ENCODE measurements at regions not wholly inside any gene's neighbourhood (a gene's known extent, or its start where the extent isn't known, plus 50 kb on each side); places are given as distances from the start of the nearest gene placed in this dataset.

DNA sequence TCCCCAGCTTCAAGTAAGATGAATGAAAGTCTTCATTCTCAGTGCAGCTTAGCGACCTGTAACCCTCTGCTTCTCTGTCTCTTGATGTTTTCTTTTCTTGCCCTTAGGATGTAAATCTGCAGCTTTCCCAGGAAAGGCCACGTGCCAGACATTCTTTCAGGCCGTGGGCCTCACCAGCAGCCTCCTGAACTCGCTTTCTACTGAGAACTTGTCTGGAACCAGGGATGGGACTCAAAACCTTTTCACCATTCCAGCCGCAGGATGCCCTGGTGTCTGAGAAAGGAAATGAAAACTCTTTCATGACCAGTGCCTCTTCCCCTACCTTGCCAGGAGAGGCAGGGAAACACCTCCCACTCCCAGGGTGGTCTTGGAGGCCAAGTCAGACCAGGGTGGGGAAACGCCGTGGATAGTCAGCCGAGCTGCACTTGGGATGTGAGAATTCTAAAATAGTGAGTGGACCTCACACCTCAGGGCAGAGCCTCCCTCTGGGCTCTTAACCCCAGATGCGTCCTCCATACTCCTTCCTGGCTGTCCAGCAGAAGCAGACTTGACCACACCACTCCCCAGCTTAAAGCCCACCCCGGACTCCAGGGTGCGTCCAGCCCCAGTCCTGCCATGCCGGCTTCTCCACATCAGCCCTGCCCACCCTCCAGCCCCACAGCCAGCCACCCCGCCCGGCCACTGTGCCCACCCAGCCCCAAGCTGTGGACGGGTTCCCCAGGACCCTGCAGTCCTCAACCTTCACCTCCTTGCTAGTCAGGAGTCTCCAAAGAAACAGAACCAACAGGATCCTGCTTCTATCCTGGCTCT, 115.5 kb downstream of the TWIST2 start:
- no peak for DNase-seq

- DNase-seq = no peak
Observed at GRCh38 chr2:238963971-238964328, 116.1 kb downstream of the TWIST2 start.

DNA sequence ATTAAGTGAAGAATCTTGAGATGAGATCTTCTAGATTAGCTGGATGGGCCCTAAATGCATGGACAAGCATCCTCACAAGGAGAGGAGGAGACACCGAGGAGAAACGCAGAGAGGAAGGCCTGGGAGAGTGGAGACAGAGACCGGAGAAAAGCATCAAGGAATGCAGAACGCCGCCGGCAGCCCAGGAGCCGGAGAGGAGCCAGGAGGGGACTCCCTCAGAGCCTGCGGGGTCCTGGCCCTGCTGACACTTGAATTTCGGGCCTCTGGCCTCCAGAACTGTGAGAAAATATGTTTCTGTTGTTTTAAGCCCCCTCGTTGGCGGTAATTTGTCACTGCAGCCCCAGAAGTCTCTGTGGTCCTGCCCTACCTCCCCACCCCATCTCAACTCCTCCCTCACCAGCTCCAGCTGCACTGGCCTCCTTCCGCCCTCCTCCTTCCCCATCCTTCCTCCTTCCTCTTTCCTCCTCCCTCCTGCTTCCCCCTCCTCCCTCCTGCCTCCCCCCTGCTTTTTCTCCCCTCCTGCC, 116.7 kb downstream of the TWIST2 start:
- no peak for DNase-seq

GRCh38 chr2:238965371-238966071, 117.6 kb downstream of the TWIST2 start:
- no peak for DNase-seq

GRCh38 chr2:238966072-238966937, 118.4 kb downstream of the TWIST2 start:
- no peak for DNase-seq

- no peak for DNase-seq
Observed at GRCh38 chr2:238967031-238967977, 119.4 kb downstream of the TWIST2 start.

DNA sequence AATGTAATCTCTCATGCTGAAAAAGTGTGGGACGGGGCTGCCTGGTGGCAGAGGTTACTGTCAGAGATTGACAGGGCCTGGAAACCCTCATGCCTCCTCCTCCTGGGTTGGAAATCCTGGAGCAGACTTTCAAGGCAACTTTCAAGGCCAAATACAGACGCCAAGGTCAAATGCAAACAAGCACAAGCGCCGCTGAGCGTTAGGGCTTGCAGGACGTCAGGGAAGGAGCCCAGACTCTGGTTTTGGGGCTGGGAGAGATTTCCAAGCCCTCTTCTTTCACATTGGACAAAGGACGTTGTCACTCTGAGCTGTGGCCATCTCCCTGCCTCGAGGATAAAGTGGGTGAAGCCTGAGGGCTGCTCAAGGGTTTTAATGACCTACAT, 120.1 kb downstream of the TWIST2 start:
- no peak for DNase-seq

DNA sequence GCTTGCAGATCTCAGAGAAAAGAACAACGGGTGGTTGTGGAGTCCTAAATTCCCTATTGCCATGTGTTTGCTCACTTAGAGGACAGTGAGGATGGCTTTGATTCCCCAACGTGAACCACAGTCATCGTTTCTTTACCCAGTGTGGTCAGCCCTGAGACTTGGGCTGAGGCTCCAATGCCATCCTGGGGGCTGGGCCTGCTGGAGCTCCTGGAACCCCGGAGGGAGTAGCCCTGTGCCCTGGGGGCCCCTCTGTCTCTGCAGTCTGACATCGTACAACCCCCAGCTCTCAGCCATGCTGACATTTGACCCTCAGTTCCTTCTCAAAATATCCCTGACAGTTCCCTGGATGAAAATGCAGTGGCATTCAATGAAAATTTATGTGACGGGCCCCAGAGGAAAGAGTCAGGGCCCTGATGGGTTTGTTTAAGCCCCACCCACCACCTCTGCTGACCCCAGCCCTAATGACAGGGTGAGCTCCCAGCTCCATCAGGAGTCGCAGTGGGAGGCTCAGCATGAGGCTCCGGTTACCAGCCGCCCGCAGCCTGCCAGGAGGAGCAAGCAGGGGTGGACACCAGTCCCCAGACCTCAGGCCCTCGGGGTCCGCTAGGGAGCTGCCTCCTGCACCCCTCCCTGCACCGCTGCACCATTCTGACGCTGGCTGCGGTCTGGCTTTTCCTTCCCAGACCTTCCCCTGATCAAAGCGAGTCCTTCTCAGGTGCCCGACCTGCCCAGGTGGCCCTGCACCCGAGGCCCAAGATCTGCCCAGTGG, 120.9 kb downstream of the TWIST2 start:
- no peak for DNase-seq

- DNase-seq = no peak
Observed at GRCh38 chr2:238969857-238970256, 122.0 kb downstream of the TWIST2 start.

DNA sequence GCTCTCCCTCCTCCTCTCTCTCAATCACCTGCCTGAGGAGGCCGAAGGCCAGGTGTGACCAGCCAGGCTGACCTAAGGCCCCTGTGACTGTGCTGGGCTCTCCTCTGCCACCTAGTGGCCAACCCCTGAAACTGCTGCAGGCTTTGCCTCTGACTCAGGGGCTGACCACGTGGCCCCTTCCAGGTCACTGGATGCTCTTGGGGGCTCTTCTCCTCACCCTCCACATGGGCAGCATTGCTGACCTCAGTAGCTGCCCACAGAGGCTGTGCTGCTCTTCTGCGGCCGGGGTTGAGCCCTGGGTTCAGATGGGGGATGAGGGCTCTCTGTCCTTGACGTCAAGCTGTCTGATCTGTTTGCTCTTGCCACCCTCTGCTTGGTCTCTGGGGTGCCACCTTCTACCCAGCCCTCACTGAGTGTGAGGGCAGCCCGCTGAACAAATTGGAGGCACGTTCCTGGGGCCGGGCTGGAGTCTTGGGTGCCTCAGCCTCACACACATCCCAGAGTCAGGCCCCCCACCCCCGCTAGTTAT, 122.7 kb downstream of the TWIST2 start:
- peak in 8 of 14 donors; percentile 10 to 54 (median 34) for DNase-seq

DNA sequence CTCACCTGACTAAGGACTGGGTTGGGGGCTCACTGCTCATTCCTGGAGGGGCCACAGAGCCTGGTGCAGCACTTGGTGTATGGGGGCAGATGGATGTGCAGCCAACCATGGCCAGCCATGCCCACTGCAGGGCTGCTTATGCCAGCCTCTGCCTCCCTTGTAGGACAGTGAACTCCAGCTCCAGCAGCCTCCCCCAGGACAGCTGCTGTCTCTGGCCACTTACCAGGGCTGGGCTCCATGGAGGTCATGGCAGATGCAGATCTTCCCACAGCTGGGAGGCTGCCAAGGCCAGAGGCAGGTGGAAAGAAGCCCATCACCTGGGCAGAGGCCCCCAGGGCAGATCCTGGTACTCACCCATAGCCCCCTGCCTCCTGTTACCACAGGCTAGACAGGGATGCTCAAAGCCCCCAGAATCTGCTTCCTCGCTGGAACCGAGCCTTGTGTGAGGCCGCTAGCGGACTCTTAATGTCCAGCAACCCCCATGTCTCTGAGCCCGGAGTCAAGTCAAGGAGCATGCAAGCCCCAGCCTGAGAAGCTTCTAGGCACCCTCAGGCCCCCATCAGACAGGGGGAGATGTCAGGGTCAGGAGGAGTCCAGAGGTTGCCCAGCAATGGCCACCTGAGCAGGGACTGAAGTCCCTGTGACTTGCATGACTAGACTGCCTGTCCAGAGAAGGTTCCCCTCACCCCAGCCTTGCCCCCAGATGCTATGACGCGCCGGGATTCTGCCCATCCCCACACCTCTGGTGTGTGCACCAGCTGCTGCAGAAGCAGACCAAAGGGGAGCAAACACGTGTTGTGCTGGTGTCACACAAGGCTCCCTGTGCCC, 123.6 kb downstream of the TWIST2 start:
- no peak for DNase-seq

DNA sequence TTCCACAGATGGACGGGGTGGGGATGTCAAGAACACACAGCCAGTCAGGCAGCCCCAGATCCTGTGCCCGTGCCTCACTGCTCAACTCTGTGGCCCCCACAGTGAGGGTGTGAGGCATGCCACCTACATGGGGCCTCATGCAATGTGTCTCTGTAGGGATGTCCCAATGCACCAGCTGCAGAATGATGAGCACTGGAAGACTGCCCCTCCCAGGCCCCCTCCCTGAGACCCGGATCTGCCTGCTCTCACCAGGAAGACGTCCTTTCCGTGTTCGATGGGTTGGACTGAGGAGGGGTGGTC, 124.2 kb downstream of the TWIST2 start:
- DNase-seq = no peak

DNA sequence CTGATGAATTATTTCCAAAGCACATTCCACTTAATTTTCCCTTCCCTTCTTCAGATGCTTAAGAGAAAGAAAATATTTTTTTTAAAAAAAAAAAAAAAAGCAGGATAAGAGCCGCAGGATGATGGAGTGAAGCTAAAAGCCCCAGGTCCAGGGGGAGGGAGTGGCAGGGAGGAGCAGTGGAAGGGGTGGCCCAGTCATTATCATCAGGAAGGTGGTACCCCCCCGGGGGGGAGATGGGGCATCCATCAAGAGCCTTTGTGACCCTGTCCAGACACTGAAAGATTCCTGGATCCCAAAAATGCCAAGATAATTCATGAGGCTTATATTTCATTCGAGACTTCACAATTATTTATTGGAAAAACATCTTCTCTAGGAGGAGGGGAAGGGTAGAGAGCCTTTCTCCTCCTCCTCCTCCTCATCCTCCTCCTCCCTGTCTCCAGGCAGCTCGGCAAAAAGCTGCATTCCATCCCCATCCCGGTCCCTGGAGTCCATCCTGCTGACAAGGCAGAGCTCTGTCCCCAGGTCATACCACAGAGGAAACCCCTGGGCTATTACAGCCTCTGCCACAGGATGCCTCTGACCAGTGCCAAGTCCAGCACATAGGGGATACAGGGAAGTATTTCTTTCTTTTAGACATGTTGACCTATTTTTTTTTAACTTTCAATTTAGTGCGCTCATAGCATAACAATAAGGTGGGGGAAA, 125.3 kb downstream of the TWIST2 start:
- DNase-seq = no peak

DNA sequence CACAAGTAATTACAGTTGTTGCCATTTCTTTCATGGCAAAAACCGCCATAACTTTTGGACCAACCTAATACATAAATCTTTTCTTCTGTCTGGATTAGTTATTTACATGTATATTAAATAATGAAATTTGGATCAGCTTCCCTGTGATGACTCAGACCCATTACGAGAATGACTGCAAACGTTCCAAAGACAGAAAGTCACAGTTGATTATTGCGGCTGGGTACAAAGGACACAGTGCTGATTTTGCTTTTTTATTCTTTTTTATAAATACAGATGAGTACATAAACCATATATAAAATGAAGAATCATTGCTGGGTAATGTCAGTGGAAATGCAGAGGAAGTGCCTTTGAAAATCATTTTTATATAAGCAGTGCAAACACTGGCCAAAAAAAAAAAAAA, 126.2 kb downstream of the TWIST2 start:
- no peak for DNase-seq

- peak in 6 of 14 donors; percentile 14 to 52 (median 40) for DNase-seq
Observed at GRCh38 chr2:238974501-238975166, 126.7 kb downstream of the TWIST2 start.

GRCh38 chr2:238975408-238975807, 127.5 kb downstream of the TWIST2 start:
- no peak for DNase-seq

DNA sequence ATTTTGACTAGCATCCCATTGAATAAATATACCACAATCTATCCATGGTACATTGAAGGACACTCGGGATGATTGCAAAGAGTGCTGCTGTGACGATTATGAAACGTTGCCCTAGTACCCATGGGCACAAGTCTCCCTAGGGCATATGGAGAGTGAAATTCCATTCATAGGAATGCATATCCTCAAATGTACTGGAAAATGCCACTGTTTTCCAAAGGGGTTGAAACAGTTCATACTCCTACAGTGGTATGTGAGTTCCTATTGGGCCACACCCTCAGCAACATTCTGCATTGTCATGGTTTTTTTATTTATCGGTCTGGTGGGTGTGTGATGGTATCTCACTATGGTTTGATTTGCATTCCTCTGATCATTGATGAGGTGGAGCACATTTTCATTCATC, 130.6 kb downstream of the TWIST2 start:
- no peak for DNase-seq

- no peak for DNase-seq
Observed at GRCh38 chr2:238979636-238980035, 131.8 kb downstream of the TWIST2 start.
